Stimulated activated CD4-positive, alpha-beta T cell treated with anti-CD3 and anti-CD28 coated beads, Interleukin-1b, Interleukin-23, amount 100 ng/mL, for 4 hours (primary cell): ENCODE measurements at regions not wholly inside any gene's neighbourhood (a gene's known extent, or its start where the extent isn't known, plus 50 kb on each side); places are given as distances from the start of the nearest gene placed in this dataset.

Experiments used
- DNase-seq, 2 donors: peaks; one replicate each; pipeline ENCODE4 v3.0.0-alpha.2; 2020; ENCODE audit warnings: low read depth in 2 of 2

- DNase-seq: no peak
These were observed 125.1 kb upstream of the FGGY start for GRCh38 chr1:59171788-59172187.

DNA sequence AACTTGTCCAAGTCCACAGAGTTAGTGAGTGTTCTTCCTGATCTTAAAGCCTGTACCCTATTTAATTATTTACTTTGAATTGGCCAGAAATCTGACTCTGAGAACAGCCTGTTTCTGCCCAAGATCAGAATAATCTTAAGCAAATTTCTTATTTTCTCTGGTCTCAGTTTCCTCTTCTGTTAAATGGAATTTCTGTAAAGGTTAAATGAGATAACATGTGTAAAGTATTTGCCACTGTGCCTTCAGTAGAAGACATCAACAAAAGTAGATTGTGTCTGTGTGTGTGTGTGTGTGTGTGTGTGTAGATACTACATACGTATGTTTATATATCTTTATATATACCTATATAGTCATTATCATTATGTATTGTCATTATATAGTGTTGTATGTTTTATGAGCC is 124.2 kb upstream of the FGGY start:
- no peak for DNase-seq

DNA sequence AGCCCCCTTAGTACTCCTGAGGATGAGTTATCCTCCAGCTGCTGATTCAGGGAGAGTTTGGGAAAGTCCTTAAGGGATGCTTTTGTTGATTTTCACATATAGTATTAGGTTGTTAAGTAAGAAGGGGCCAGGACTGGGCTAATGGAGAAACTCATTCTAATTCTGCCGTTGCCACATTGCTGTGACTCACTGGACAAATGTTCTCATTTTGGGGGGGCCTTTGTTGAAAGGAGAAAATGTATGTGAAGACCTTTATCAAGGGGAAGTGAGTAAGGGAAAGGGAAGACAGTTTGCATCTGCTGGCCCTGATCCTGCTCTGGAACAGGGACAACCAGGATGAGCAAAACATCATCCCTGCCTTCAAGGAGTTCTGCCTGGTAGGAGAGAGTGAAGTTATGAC is 123.2 kb upstream of the FGGY start:
- DNase-seq: no peak

- DNase-seq: no peak
These were observed 120.4 kb upstream of the FGGY start for GRCh38 chr1:59176471-59176870.

GRCh38 chr1:59177756-59178155 is 119.1 kb upstream of the FGGY start:
- DNase-seq: no peak

DNA sequence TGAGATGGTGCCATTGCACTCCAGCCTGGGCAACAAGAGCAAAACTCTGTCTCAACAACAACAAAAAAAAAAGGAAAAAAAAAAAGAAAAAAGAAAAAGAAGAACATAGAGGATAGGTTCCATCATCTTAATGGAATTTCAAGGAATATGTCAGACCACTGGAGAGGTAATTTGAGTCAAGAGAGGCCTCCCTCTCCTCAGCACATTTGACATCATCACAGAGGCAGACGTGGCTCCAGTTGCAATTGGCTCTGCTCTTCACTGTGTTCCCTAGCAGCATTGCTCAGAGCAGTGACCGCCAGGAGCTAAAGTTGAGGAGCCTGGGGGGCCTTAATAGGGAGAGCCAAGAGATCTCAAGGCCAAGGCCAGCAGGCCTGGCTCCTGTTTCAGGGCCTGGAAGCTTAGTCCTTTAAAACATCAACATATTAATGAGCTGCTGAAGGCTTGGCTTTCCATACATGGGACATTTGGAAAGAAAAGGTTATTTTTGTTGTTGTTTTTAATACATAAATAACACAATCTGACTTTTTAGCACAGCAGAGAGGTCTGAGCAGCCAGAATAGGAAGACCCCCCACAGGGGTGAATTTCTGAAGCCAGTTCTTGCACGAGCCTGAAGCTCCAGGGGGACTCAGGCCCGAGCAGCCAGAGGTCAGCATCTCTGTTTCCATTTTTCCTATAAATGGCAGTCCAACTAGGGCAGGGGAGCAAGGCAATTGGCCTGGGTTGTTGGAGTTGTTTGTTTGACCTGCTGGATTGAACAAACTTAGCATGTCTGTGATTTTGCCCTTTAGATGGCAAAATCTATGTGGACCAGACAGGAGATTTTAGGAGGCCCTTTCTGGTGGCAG is 118.3 kb upstream of the FGGY start:
- DNase-seq: no peak

DNA sequence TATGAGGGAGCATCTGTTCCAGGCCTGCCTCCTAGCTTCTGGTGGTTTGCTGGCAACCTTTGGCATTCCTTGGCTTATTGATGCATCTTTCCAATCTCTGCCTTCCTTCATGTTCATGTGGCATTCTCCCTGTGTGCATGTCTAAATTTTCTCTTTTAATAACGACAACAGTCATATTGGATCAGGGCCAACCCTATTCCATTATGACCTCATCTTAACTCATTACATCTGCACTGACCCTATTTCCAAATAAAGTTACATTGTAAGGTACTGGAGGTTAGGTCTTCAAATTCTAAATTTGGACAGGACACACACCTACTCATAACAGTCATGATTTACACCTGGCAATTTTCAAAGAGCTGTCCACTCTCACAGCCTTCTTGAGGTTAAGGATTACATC is 117.2 kb upstream of the FGGY start:
- no peak for DNase-seq

- no peak for DNase-seq
These were observed 116.2 kb upstream of the FGGY start for GRCh38 chr1:59180735-59181134.

- DNase-seq: no peak
These were observed 113.1 kb upstream of the FGGY start for GRCh38 chr1:59183749-59184317.

DNA sequence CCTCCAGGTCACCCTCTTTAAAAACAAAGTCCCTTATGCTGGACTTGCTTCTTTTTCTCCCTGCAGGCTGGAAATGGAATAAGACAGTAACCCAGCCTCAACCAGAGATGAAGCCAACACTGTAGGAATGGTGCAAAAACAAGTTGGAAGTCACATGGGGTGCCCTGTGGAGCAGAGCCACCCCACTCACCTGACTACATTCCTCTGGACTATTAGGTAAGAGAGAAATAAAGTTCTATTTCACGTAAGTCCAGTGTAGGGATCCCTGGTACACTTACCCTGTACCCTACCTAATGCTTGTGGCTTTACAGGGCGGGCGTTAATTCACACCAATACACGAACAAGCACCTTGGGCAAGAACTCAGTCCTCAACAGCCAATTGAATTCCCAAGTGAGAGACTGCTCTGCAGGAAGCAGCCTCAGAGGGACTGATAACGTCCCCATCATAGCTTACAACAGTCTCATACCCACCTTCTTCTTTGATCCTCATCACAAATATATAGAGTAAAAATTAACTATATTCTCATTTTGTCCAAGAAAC is 112.5 kb upstream of the FGGY start:
- DNase-seq: no peak

- no peak for DNase-seq
These were observed 111.6 kb upstream of the FGGY start for GRCh38 chr1:59185163-59185860.

GRCh38 chr1:59186656-59187055 is 110.2 kb upstream of the FGGY start:
- no peak for DNase-seq

DNA sequence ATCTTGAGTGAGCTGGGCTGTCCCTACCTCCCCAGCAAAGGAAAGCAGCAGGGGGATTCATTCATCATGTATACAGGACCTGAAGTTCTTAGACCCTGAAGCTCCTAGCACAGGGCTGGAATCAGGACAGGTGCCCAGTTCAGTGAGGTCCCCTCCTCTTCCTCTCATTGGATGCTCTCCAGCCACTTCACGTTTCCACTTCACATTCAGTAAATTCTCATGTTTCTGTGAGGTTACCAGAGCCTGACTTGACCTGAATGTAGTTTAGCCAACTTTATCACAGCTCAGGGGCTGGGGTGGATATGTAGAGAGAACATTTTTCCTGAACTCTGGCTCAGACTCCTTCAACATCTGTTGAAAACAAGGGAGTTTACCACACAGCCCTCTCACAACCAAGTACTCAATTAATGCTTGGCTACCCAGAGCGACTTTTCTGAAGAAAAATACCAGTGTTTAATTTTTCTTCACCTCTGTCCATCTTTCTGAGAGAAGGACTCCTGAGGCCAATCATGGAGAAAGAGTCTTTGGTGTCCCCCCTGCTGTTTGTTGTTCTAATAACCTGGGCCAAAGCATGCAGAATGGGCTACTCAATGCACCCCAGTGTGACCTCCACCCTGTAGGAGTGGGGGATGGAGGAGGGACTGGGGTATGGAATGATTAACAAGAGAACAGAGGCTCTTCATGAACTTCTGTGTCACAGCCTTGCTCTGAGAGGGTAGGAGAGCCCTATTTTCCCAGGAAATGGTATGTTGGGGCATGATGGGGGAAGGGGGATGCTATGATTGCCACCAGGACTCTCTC is 108.3 kb upstream of the FGGY start:
- DNase-seq: no peak

- DNase-seq: no peak
These were observed 103.3 kb upstream of the FGGY start for GRCh38 chr1:59193443-59194093.

DNA sequence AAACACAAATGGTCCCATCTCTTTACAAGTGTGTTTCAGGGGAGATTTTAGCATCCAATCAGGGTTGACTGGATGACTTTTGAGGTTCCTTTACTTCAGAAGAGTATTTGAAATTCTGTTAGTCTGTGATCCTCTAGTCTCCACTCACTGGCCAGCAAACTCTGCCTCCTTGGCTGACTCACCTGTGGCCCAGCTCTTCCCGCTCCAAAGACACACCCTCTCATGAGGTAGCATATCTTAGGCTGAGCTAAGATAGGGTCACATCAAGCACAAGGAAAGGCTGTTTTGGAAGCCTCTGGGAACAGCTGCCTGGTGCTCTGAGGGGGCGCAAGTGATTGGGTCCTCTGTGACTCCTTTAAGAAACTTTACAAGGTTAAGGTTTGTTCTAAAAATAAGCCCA is 102.3 kb upstream of the FGGY start:
- no peak for DNase-seq

- DNase-seq: no peak
These were observed 101.7 kb upstream of the FGGY start for GRCh38 chr1:59195151-59195550.

DNA sequence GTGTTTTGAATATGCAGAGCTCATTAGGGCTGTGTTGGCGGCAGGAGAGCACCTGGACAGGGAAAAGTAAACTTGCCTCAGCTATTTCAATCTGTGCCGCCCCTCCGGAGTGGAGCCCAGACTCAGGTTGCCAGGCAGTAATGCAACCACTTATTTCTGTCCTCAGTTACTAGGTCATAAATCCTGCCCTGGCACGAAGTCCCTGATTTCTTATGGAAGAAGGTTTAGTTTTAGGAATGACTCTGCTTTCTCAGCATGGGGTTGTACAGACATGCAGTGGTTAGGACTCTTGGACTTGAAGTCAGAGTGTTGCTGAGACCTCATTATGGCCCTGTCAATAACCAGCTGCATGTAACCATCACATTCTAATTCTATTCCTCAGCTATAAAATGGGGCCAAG is 98.3 kb upstream of the FGGY start:
- no peak for DNase-seq

- DNase-seq: no peak
These were observed 97.7 kb upstream of the FGGY start for GRCh38 chr1:59199147-59199546.

GRCh38 chr1:59199719-59200376 is 97.0 kb upstream of the FGGY start:
- no peak for DNase-seq

- no peak for DNase-seq
These were observed 95.6 kb upstream of the FGGY start for GRCh38 chr1:59201341-59201740.

DNA sequence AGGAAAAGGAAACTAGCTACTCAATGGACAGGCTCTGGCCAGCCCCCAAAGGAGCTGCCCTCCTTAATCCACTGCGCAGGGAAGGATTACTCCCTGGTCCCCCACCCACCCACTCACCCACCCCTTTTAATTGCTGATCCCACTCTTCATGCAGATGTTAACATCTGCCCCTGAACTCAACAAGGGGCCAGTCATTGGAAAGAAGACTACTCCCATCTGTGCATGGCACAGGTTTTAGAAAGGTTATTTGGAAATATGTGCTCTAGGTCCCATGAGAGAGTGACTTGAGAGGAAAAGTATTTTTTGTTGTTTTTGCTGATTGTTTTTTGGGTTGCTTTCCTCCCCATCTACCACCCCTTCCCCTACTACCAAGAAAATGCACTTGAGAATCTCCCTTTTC is 94.4 kb upstream of the FGGY start:
- DNase-seq: no peak
